ENCODE measurements at regions not wholly inside any gene's neighbourhood (a gene's known extent, or its start where the extent isn't known, plus 50 kb on each side); places are given as distances from the start of the nearest gene placed in this dataset.

GRCh38 chr2:147247749-147248148 lies 597.1 kb upstream of the ACVR2A start:
- no peak for DNase-seq

- DNase-seq: no peak
These were observed 602.4 kb upstream of the ACVR2A start for GRCh38 chr2:147242445-147242844.

GRCh38 chr2:147236601-147237000 lies 608.2 kb upstream of the ACVR2A start:
- no peak for DNase-seq

- DNase-seq: no peak
These were observed 612.6 kb upstream of the ACVR2A start for GRCh38 chr2:147232225-147232669.

- no peak for DNase-seq
These were observed 613.2 kb upstream of the ACVR2A start for GRCh38 chr2:147231607-147232006.

- no peak for DNase-seq
These were observed 613.7 kb upstream of the ACVR2A start for GRCh38 chr2:147231081-147231480.

GRCh38 chr2:147227313-147227712 lies 617.5 kb upstream of the ACVR2A start:
- DNase-seq: no peak

GRCh38 chr2:147224070-147224469 lies 620.8 kb upstream of the ACVR2A start:
- DNase-seq: no peak

GRCh38 chr2:147223553-147224060 lies 621.2 kb upstream of the ACVR2A start:
- DNase-seq: no peak

- no peak for DNase-seq
These were observed 621.7 kb upstream of the ACVR2A start for GRCh38 chr2:147223119-147223518.

- no peak for DNase-seq
These were observed 622.3 kb upstream of the ACVR2A start for GRCh38 chr2:147222506-147222905.

GRCh38 chr2:147214914-147215313 lies 629.9 kb upstream of the ACVR2A start:
- DNase-seq: no peak

GRCh38 chr2:147211484-147211883 lies 633.3 kb upstream of the ACVR2A start:
- DNase-seq: no peak

- no peak for DNase-seq
These were observed 640.7 kb upstream of the ACVR2A start for GRCh38 chr2:147204102-147204501.

- no peak for DNase-seq
These were observed 646.1 kb upstream of the ACVR2A start for GRCh38 chr2:147198651-147199171.

GRCh38 chr2:147197754-147198483 lies 646.9 kb upstream of the ACVR2A start:
- no peak for DNase-seq

GRCh38 chr2:147182260-147182659 lies 662.6 kb upstream of the ACVR2A start:
- DNase-seq: no peak

- DNase-seq: no peak
These were observed 663.3 kb upstream of the ACVR2A start for GRCh38 chr2:147181351-147182029.

- DNase-seq: no peak
These were observed 667.6 kb upstream of the ACVR2A start for GRCh38 chr2:147177071-147177857.

GRCh38 chr2:147174824-147175254 lies 670.0 kb upstream of the ACVR2A start:
- no peak for DNase-seq

- DNase-seq: no peak
These were observed 671.0 kb upstream of the ACVR2A start for GRCh38 chr2:147173798-147174197.

- DNase-seq: no peak
These were observed 671.6 kb upstream of the ACVR2A start for GRCh38 chr2:147173189-147173581.

GRCh38 chr2:147172493-147173188 lies 672.2 kb upstream of the ACVR2A start:
- DNase-seq: no peak
